NCI-H128 (cell line): ENCODE measurements at regions not wholly inside any gene's neighbourhood (a gene's known extent, or its start where the extent isn't known, plus 50 kb on each side); places are given as distances from the start of the nearest gene placed in this dataset.

Experiments used
- DNase-seq: peaks from one replicate; lab custom pipeline; 2025; ENCODE audit not compliant: unreplicated experiment; lab: John Stamatoyannopoulos, UW

GRCh38 chr4:123737156-123737555, 340.6 kb downstream of the SPRY1 start:
- DNase-seq = no peak

GRCh38 chr4:123739806-123740205, 343.2 kb downstream of the SPRY1 start:
- DNase-seq = no peak

GRCh38 chr4:123740236-123740635, 343.6 kb downstream of the SPRY1 start:
- DNase-seq = no peak

GRCh38 chr4:123741906-123742305, 345.3 kb downstream of the SPRY1 start:
- DNase-seq = no peak

DNA sequence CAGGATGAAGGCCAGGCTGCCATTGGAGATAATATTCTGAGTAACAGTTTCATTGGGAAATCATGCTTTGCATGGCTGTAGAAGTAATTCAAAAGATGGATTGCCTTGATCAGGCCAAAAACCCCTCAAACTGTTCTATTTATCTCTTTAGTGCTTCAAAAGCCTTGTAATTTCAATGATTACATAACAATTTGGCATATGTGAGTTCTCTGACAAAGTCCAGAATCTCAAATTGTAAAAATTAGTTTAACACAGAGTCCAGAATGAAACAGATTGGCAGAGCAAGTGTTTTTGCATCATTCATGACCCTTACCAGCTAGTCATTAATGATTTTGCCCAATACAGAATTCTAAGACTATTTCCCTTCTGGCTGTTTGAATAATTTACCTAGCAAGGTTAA, 347.3 kb downstream of the SPRY1 start:
- no peak for DNase-seq

- DNase-seq = no peak
Measured at GRCh38 chr4:123744664-123745290, 348.2 kb downstream of the SPRY1 start.

GRCh38 chr4:123747016-123747415, 350.4 kb downstream of the SPRY1 start:
- DNase-seq = no peak

GRCh38 chr4:123748806-123749205, 352.2 kb downstream of the SPRY1 start:
- DNase-seq = no peak

- no peak for DNase-seq
Measured at GRCh38 chr4:123749383-123749782, 352.8 kb downstream of the SPRY1 start.

- no peak for DNase-seq
Measured at GRCh38 chr4:123750044-123750443, 353.4 kb downstream of the SPRY1 start.

DNA sequence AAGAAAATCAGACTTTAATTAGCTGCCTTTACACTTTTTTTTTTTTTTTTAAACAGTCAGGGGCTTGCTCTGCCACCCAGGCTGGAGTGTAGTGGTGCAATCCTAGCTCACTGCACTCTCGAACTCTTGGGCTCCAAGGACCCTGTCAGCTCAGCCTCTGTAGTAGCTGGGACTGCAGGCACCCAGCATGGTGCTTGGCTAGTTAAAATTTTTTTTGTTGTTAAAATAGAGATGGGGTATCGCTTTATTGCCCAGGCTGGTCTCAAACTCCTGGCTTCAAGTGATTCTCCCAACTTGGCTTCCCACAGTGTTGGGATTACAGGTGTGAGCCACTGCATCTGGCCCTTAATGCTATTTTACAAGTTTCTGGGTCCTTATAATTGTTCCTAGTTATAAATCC, 359.1 kb downstream of the SPRY1 start:
- DNase-seq = no peak

GRCh38 chr4:123767806-123768205, 371.2 kb downstream of the SPRY1 start:
- no peak for DNase-seq

DNA sequence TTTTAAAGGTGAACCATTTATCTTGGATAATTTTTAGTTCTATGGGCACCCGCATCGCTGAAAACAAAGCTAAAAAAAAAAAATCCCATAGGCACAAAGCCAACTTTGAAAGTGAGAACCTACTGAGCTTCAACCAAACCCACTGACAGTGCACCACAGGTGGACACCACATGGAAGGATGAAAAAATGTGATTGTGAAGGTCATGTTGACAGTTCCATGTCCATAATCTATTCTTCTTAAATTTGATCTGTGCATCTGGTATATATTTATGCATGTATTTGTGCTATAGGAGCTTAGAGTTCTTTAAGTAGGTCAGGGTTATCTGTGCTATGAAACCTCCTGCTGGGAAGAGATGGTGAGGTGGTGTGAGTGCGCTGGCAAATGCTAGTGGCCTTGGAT, 374.3 kb downstream of the SPRY1 start:
- DNase-seq = no peak

DNA sequence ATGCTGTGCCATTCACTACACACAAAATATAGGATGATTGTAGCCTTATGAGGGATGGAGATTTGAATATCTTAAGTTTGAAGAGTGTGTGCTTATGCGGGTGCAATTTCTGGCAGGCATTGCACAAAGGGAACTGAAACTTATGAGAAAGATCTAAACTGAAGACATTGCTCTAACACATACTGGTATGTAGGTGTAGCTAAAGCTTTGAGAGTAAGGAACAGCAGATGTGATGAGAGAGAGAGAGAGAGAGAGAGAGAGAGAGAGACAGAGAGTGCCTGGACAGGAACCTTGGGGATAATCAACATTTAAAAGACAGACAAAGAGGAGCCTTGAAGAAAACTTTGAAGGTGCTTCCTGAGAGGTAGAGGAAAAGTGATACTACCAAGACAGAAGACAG, 379.7 kb downstream of the SPRY1 start:
- DNase-seq = no peak

GRCh38 chr4:123777373-123777772, 380.8 kb downstream of the SPRY1 start:
- DNase-seq = no peak

GRCh38 chr4:123783151-123783790, 386.7 kb downstream of the SPRY1 start:
- no peak for DNase-seq

- no peak for DNase-seq
Measured at GRCh38 chr4:123783921-123784320, 387.3 kb downstream of the SPRY1 start.

- DNase-seq = no peak
Measured at GRCh38 chr4:123784626-123785025, 388.0 kb downstream of the SPRY1 start.

GRCh38 chr4:123785538-123785937, 388.9 kb downstream of the SPRY1 start:
- no peak for DNase-seq

DNA sequence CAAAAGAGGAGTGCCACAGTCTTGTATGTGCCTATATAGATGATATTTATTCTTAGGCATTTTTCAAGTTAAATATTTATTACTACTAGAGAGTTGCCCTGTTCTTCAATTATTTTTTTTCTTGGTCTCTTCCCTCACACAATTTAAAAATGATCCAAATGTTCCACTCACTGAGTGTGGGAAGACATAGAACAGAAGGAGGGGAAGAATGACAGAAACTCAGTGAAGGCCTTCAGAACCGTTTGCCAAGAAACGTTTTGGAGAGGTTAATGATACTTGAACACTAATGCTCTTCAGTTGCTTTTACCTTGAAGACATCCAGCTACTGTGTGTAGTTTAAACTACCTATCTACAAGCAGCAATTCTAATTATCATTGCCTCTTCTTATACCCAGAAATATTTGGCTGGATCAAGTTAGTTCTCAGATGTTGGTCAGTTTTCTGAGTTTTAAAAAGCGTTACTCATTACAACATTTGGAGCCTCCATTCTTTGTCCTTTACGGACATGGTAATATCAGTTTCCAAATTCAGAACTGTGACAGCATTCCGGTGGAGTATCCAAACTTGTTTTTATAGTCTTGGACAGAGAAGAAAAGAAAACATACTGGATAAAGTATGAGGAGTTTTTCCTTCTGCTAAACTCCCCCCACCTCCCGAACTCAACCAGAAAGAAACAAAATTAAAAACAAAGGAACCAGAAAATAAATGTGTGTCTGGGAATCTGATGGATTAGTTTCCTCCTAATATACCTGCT, 389.7 kb downstream of the SPRY1 start:
- DNase-seq = no peak

- DNase-seq = no peak
Measured at GRCh38 chr4:123786920-123787319, 390.3 kb downstream of the SPRY1 start.

GRCh38 chr4:123787512-123788080, 391.0 kb downstream of the SPRY1 start:
- DNase-seq = no peak
